Sigmoid colon (tissue), 6 donors: ENCODE measurements at regions not wholly inside any gene's neighbourhood (a gene's known extent, or its start where the extent isn't known, plus 50 kb on each side); places are given as distances from the start of the nearest gene placed in this dataset.

Experiments used
- DNase-seq: peaks from one replicate; pipeline ENCODE4 v3.0.0-alpha.2; 2019
- H3K27ac ChIP-seq, 4 donors: fragments of 200-600 bp; sonication (generic); one replicate each; pipeline ENCODE4 v1.5.1; 2016 to 2019; ENCODE audit warnings: mild to moderate bottlenecking in 1 of 4
- H3K27me3 ChIP-seq, 3 donors: fragments of 200-600 bp; sonication (generic); one replicate each; pipeline ENCODE4 v1.5.1; 2019; ENCODE audit warnings: mild to moderate bottlenecking in 1 of 3
- H3K36me3 ChIP-seq, 4 donors: fragments of 200-600 bp; sonication (generic); one replicate each; pipeline ENCODE4 v1.5.1; 2016 to 2019
- H3K4me1 ChIP-seq, 4 donors: fragments of 200-600 bp; sonication (generic); one replicate each; pipeline ENCODE4 v1.5.1; 2017 to 2019
- H3K4me3 ChIP-seq, 4 donors: fragments of 200-600 bp; sonication (generic); one replicate each; pipeline ENCODE4 v1.5.1; 2017 to 2019; ENCODE audit warnings: mild to moderate bottlenecking in 2 of 4, moderate library complexity in 1 of 4
- H3K9me3 ChIP-seq, 4 donors: fragments of 200-600 bp in 3 of 4; sonication (generic) in 3 of 4; one replicate each; pipeline versions ENCODE4 v1.5.1 to v1.6.1; 2013 to 2019
- CTCF ChIP-seq, 4 experiments: fragments of 450-650 bp in 3 of 4; fragments of 200-600 bp in 1 of 4; IDR thresholded peaks; one replicate each; pipeline ENCODE4 v1.5.1; 2016 to 2019; ENCODE audit warnings: antibody characterized with exemption in 4 of 4, mild to moderate bottlenecking in 3 of 4, moderate library complexity in 2 of 4
- EP300 ChIP-seq, 4 donors: sonication (generic); formaldehyde crosslinking; IDR thresholded peaks; one replicate each; pipeline ENCODE4 v1.6.1; 2017; ENCODE audit warnings: antibody characterized with exemption in 4 of 4
- POLR2A ChIP-seq, 2 donors: fragments of 450-650 bp; IDR thresholded peaks; one replicate each; pipeline ENCODE4 v1.6.1; 2016; ENCODE audit warnings: antibody characterized with exemption in 2 of 2, mild to moderate bottlenecking in 2 of 2, moderate library complexity in 2 of 2
- POLR2AphosphoS5 ChIP-seq, 4 donors: sonication (generic); formaldehyde crosslinking; IDR thresholded peaks; one replicate each; pipeline ENCODE4 v1.6.1; 2017; ENCODE audit warnings: antibody characterized with exemption in 4 of 4
- WGBS, 2 donors: extraction: QIAGEN DNeasy Blood & Tissue Kit; methylation state at CpG; one replicate each; pipeline ENCODE4 v1.1.7; 2013; 5-methylcytosine and 5-hydroxymethylcytosine counted together
- intact Hi-C: fragments of 100-400 bp; cut with DNase I; formaldehyde crosslinking; loops from one replicate; pipeline ENCODE4 v1.15.1; 2023
- donor health status: healthy with polysubstance abuse.
- donor health status: healthy.

GRCh38 chr6:93083337-93084230 lies 335.8 kb downstream of the EPHA7 start:
- WGBS, 2 donors = 32 to 76% methylated on average over 1 of the region's 1 CpG
- H3K4me3 ChIP-seq = no peak overlapping the region
- H3K9me3 ChIP-seq = no peaks in the 10 kb centered on the region
- intact Hi-C loops = no loop called here
- TF ChIP-seq POLR2A (IDR thresholded peaks at IDR 0.05) (no peak), CTCF (IDR thresholded peaks at IDR 0.05) (no peak)
- peaks cover 0 to 4% (median 1%) of the 10 kb centered on the region in 4 donors for H3K4me1 ChIP-seq
- DNase-seq = no peak
- H3K27me3 ChIP-seq = no peaks in the 10 kb centered on the region
- peak overlapping the region in 1 of 4 donors; percentile 36 for H3K27ac ChIP-seq
- no peaks in the 10 kb centered on the region for H3K36me3 ChIP-seq

- no peaks in the 10 kb centered on the region for H3K27me3 ChIP-seq
- WGBS, 2 donors = 52 to 71% methylated on average over 3 of the region's 3 CpGs
- no peak for DNase-seq
- TF ChIP-seq CTCF (IDR thresholded peaks at IDR 0.05) = no peak
- TF ChIP-seq POLR2A (IDR thresholded peaks at IDR 0.05) = no peak
- no peak for TF ChIP-seq EP300 (IDR thresholded peaks at IDR 0.05)
- no peak for TF ChIP-seq POLR2AphosphoS5 (IDR thresholded peaks at IDR 0.05)
- H3K4me1 ChIP-seq = no peaks in the 10 kb centered on the region
- no peak overlapping the region for H3K27ac ChIP-seq
- no peak overlapping the region for H3K4me3 ChIP-seq
- no peaks in the 10 kb centered on the region for H3K9me3 ChIP-seq
- intact Hi-C loops = no loop called here
- H3K36me3 ChIP-seq = no peaks in the 10 kb centered on the region
Measured at GRCh38 chr6:93081901-93082300, 337.5 kb downstream of the EPHA7 start.

- 59 to 82% methylated on average over 1 of the region's 1 CpG for WGBS, 2 donors
Measured at GRCh38 chr6:93079061-93079460, 340.3 kb downstream of the EPHA7 start.

GRCh38 chr6:93073811-93074210 lies 345.5 kb downstream of the EPHA7 start:
- no peaks in the 10 kb centered on the region for H3K4me1 ChIP-seq
- TF ChIP-seq CTCF (IDR thresholded peaks at IDR 0.05) (no peak), EP300 (IDR thresholded peaks at IDR 0.05) (no peak), POLR2A (IDR thresholded peaks at IDR 0.05) (no peak), POLR2AphosphoS5 (IDR thresholded peaks at IDR 0.05) (no peak)
- 90 to 95% methylated on average over 5 of the region's 5 CpGs for whole genome bisulfite sequencing, 2 donors

More at GRCh38 chr6:93079061-93079460, 340.3 kb downstream of the EPHA7 start:
- H3K4me3 ChIP-seq = no peak overlapping the region
- H3K27me3 ChIP-seq = no peaks in the 10 kb centered on the region
- no peaks in the 10 kb centered on the region for H3K9me3 ChIP-seq
- H3K36me3 ChIP-seq = no peaks in the 10 kb centered on the region
- H3K27ac ChIP-seq = no peak overlapping the region
- no peak for DNase-seq
- intact Hi-C loops = no loop called here
- H3K4me1 ChIP-seq = no peaks in the 10 kb centered on the region
- TF ChIP-seq POLR2A (IDR thresholded peaks at IDR 0.05) (no peak), CTCF (IDR thresholded peaks at IDR 0.05) (no peak), POLR2AphosphoS5 (IDR thresholded peaks at IDR 0.05) (no peak), EP300 (IDR thresholded peaks at IDR 0.05) (no peak)

More at GRCh38 chr6:93073811-93074210, 345.5 kb downstream of the EPHA7 start:
- intact Hi-C loops = no loop called here
- H3K36me3 ChIP-seq = no peaks in the 10 kb centered on the region
- no peak overlapping the region for H3K27ac ChIP-seq
- H3K4me3 ChIP-seq = no peak overlapping the region
- no peaks in the 10 kb centered on the region for H3K9me3 ChIP-seq
- H3K27me3 ChIP-seq = no peaks in the 10 kb centered on the region
- no peak for DNase-seq
